VCaP (cell line): ENCODE measurements at regions not wholly inside any gene's neighbourhood (a gene's known extent, or its start where the extent isn't known, plus 50 kb on each side); places are given as distances from the start of the nearest gene placed in this dataset.

ENCODE experiments used
- H3K27ac ChIP-seq: fragments of 450-650 bp; 2 replicates; pipeline ENCODE4 v1.5.1; 2017
- TF ChIP-seq, protein P1 (sequence below): fragments of 450-650 bp; conservative IDR thresholded peaks from 2 replicates; pipeline ENCODE4 v1.5.1; 2017; ENCODE audit warnings: mild to moderate bottlenecking, moderate library complexity

DNA sequence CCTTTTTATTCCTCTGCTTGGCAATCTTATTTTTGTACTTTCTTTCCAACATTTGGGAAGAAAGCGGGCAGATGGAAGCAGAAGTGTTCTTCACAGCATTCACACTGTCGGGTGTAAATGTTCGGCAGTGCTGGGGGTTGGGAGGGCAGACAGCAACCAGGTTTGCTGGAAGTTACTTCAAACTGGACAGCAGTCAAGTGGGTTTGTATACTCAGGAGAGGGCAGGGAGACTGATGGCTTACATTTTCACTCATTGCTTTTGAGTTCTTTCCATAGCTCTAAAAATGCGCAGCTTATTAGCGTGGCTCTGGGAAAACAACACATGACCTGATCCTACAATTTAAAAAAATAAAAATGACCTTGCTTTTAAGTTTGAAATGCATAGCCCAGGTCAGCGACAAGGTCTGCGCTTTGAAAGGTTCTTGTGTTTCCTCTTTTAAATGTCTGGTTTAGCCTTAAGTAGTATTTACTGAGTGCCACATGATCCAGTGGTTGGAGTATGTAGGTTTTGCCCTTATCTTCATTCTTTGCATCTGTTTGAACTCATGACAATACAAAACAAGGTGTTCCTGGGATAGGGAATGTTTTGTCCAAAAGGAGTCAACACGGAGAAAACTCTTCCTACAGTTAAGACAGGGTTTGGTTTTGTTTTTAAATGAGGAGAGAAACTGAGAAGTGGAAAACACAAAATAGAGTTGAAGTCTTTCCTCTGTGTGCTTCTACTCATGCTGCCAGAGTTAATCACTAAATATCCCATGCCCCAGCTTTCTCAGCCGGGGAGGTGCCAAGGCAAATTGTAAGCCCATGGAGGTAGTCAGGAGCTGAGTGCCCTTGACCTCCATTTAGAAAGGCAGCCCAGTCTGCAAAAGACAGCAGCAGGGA lies 132.7 kb upstream of the DMRT1 start:
- peak overlapping the region; percentile 25 for H3K27ac ChIP-seq
- TF ChIP-seq, protein P1, sequence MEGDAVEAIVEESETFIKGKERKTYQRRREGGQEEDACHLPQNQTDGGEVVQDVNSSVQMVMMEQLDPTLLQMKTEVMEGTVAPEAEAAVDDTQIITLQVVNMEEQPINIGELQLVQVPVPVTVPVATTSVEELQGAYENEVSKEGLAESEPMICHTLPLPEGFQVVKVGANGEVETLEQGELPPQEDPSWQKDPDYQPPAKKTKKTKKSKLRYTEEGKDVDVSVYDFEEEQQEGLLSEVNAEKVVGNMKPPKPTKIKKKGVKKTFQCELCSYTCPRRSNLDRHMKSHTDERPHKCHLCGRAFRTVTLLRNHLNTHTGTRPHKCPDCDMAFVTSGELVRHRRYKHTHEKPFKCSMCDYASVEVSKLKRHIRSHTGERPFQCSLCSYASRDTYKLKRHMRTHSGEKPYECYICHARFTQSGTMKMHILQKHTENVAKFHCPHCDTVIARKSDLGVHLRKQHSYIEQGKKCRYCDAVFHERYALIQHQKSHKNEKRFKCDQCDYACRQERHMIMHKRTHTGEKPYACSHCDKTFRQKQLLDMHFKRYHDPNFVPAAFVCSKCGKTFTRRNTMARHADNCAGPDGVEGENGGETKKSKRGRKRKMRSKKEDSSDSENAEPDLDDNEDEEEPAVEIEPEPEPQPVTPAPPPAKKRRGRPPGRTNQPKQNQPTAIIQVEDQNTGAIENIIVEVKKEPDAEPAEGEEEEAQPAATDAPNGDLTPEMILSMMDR: no peak

DNA sequence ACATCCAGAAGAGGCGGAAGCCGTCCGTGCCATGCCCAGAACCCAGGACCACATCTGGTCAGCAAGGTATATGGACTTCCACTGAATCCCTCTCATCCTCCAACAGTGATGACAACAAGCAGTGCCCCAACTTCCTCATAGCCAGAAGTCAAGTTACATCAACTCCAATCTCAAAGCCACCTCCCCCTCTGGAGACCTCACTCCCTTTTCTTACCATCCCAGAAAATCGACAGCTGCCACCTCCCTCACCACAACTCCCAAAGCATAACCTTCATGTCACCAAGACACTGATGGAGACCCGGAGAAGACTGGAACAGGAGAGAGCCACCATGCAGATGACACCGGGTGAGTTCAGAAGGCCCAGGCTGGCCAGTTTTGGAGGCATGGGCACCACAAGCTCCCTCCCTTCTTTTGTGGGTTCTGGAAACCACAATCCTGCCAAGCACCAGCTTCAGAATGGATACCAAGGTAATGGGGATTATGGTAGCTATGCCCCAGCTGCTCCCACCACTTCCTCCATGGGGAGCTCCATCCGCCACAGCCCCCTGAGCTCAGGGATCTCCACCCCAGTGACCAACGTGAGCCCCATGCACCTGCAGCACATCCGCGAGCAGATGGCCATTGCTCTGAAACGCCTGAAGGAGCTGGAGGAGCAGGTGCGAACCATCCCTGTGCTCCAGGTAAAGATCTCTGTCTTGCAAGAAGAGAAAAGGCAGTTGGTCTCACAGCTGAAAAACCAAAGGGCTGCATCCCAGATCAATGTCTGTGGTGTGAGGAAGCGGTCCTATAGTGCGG lies 130.3 kb upstream of the DMRT1 start:
- TF ChIP-seq, protein P1: no peak
- H3K27ac ChIP-seq: no peak overlapping the region

DNA sequence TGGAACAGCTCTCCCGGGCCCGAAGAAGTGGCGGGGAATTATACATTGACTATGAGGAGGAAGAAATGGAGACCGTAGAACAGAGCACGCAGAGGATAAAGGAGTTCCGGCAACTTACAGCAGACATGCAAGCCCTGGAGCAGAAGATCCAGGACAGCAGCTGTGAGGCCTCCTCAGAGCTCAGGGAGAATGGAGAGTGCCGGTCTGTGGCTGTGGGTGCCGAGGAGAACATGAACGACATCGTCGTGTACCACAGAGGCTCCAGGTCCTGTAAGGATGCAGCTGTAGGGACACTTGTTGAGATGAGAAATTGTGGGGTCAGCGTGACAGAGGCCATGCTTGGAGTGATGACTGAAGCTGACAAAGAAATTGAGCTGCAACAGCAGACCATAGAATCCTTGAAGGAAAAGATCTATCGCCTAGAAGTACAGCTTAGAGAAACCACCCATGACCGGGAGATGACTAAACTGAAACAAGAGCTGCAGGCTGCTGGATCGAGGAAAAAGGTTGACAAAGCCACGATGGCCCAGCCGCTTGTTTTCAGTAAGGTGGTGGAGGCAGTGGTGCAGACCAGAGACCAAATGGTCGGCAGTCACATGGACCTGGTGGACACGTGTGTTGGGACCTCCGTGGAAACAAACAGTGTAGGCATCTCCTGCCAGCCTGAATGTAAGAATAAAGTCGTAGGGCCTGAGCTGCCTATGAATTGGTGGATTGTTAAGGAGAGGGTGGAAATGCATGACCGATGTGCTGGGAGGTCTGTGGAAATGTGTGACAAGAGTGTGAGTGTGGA lies 129.5 kb upstream of the DMRT1 start:
- TF ChIP-seq, protein P1: no peak
- H3K27ac ChIP-seq: no peak overlapping the region

DNA sequence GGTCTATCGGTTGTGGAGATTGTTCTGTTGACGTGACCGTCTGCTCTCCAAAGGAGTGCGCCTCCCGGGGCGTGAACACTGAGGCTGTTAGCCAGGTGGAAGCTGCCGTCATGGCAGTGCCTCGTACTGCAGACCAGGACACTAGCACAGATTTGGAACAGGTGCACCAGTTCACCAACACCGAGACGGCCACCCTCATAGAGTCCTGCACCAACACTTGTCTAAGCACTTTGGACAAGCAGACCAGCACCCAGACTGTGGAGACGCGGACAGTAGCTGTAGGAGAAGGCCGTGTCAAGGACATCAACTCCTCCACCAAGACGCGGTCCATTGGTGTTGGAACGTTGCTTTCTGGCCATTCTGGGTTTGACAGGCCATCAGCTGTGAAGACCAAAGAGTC lies 128.9 kb upstream of the DMRT1 start:
- no peak overlapping the region for H3K27ac ChIP-seq
- TF ChIP-seq, protein P1: no peak

DNA sequence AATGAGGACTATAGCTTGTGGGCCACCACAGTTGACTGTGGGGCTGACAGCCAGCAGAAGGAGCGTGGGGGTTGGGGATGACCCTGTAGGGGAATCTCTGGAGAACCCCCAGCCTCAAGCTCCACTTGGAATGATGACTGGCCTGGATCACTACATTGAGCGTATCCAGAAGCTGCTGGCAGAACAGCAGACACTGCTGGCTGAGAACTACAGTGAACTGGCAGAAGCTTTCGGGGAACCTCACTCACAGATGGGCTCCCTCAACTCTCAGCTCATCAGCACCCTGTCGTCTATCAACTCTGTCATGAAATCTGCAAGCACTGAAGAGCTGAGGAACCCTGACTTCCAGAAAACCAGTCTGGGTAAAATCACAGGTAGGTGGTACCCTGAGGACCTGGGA lies 128.4 kb upstream of the DMRT1 start:
- no peak overlapping the region for H3K27ac ChIP-seq
- TF ChIP-seq, protein P1: no peak

DNA sequence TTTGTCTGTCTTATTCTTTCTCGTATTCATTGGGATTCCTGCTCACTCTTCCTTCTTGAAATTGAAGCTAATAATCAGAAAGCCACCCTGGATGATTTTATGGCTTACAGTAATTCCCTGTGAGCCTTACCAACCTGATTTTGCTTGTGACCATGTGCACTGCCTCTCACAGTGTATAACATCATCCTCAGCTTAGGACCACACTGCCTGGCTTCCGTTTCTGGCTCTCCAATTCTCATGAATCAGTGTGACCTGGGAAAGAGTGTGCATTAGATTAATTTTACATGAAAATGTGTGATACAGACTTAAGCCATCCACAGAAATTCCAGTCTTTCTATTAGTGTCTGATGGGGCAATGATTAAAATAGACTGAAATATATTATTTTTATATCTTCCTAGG lies 126.8 kb upstream of the DMRT1 start:
- no peak overlapping the region for H3K27ac ChIP-seq

More for the DNA sequence above, 126.8 kb upstream of the DMRT1 start:
- TF ChIP-seq, protein P1: no peak
